ENCODE measurements at regions not wholly inside any gene's neighbourhood (a gene's known extent, or its start where the extent isn't known, plus 50 kb on each side); places are given as distances from the start of the nearest gene placed in this dataset.

DNA sequence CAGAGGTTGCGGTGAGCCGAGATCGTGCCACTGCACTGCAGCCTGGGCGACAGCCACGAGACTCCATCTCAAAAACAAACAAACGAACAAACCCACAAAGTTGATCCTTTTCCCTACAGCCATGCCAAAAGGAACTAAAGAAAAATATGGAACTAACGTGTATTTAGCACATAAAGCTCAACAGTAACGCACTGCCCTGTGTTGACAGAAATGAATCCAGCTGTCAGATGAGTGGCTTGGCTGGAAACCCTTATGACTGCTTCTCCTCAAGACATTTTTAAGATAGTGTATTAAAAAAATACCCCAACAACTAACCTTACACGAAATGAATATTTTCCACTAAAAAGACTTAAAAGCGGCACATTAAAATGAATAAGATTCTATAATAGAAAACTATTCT is 62.9 kb upstream of the TUBA3E start:
- Histone ChIP-seq H3K9me3 (ENCODE audit: insufficient read depth in 2 of 2, low read depth in 1 of 2, low read length in 1 of 2) (no peaks in the 10 kb centered on the region; a peak in 1 of 4 replicates), H3K79me1 (ENCODE audit: low read depth, low read length) (no peaks in the 10 kb centered on the region), H3K27me3 (replicated peaks in 1 of 4; ENCODE audit: control insufficient read depth in 3 of 4, extremely low read depth in 1 of 4, insufficient read depth in 3 of 4, low read length in 3 of 4) (no peaks in the 10 kb centered on the region), H3K79me2 (ENCODE audit: control insufficient read depth in 1 of 2, insufficient read depth in 2 of 2, low read length in 2 of 2) (no peaks in the 10 kb centered on the region), H4K20me1 (replicated peaks in 1 of 2; ENCODE audit: control insufficient read depth in 1 of 2, insufficient read depth in 2 of 2, low read length in 2 of 2) (no peaks in the 10 kb centered on the region), H3K23me2 (ENCODE audit: low read depth, low read length) (no peaks in the 10 kb centered on the region), H3K4me1 (replicated peaks in 1 of 4; ENCODE audit: control insufficient read depth in 3 of 4, insufficient read depth in 4 of 4, low read length in 3 of 4) (peaks cover 0 to 3% (median 0%) of the 10 kb centered on the region in 4 experiments; a peak in 1 of 7 replicates), H3K4me3 (ENCODE audit: extremely low read depth in 1 of 4, insufficient read depth in 2 of 4, low read depth in 3 of 4, low read length in 4 of 4) (no peak overlapping the region), H2AFZ (ENCODE audit: low read length) (no peak overlapping the region), H2BK120ac (replicated peaks; ENCODE audit: low read depth, low read length) (no peak overlapping the region), H3K27ac (ENCODE audit: low read depth, low read length) (no peak overlapping the region), H3K4me2 (ENCODE audit: insufficient read depth in 1 of 2, low read depth in 2 of 2, low read length in 2 of 2) (no peak overlapping the region), H3K36me3 (ENCODE audit: control insufficient read depth in 2 of 4, insufficient read depth in 4 of 4, low read length in 3 of 4) (no peaks in the 10 kb centered on the region), H4K5ac (ENCODE audit: insufficient read length, low read depth, low read length) (no peak overlapping the region), H3K14ac (ENCODE audit: insufficient read length) (no peak overlapping the region), H4K91ac (replicated peaks; ENCODE audit: insufficient read length, low read length) (no peak overlapping the region), H3K4ac (replicated peaks; ENCODE audit: insufficient read length, low read depth, low read length) (no peak overlapping the region), H3K9ac (replicated peaks in 1 of 4; ENCODE audit: extremely low read depth in 1 of 4, low read depth in 3 of 4, low read length in 3 of 4) (no peak overlapping the region), H2BK20ac (ENCODE audit: low read length) (no peak overlapping the region), H4K8ac (ENCODE audit: extremely low read depth, insufficient read depth, low read length) (no peak overlapping the region), H2BK15ac (ENCODE audit: low read length) (no peak overlapping the region), H3K18ac (ENCODE audit: extremely low read depth, low read length) (no peak overlapping the region), H2BK5ac (ENCODE audit: low read depth, low read length) (no peak overlapping the region), H2AK5ac (ENCODE audit: low read depth, low read length) (no peak overlapping the region), H3K23ac (ENCODE audit: insufficient read length) (no peak overlapping the region), H2BK12ac (ENCODE audit: low read depth, low read length) (no peak overlapping the region), H3K56ac (replicated peaks; ENCODE audit: insufficient read length, low read depth, low read length) (no peak overlapping the region)
- FAIRE-seq (no peak), DNase-seq (ENCODE audit: low read depth in 1 of 2, low spot score in 2 of 2) (no peak)
- TF ChIP-seq HDAC6 (IDR thresholded peaks at IDR 0.05; ENCODE audit: low read depth, low read length), result no peak
- no peak for TF ChIP-seq ZNF274 (IDR thresholded peaks at IDR 0.05; ENCODE audit: borderline replicate concordance, extremely low read depth, low read length)
- TF ChIP-seq, protein P1, sequence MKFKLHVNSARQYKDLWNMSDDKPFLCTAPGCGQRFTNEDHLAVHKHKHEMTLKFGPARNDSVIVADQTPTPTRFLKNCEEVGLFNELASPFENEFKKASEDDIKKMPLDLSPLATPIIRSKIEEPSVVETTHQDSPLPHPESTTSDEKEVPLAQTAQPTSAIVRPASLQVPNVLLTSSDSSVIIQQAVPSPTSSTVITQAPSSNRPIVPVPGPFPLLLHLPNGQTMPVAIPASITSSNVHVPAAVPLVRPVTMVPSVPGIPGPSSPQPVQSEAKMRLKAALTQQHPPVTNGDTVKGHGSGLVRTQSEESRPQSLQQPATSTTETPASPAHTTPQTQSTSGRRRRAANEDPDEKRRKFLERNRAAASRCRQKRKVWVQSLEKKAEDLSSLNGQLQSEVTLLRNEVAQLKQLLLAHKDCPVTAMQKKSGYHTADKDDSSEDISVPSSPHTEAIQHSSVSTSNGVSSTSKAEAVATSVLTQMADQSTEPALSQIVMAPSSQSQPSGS (IDR thresholded peaks at IDR 0.05; ENCODE audit: low read length), result no peak
- no peak for TF ChIP-seq KDM5A (IDR thresholded peaks at IDR 0.05; ENCODE audit: low read length)
- no peak for TF ChIP-seq SUZ12 (IDR thresholded peaks at IDR 0.05; ENCODE audit: low read length)
- TF ChIP-seq RAD21 (IDR thresholded peaks at IDR 0.05 in 1 of 2, conservative IDR thresholded peaks at IDR 0.05 in 1 of 2; ENCODE audit: low read depth in 2 of 2, low read length in 2 of 2), result no peak
- no peak for TF ChIP-seq TBP (IDR thresholded peaks at IDR 0.05; ENCODE audit: low read depth, low read length)
- CTCF ChIA-PET (ENCODE audit: partially characterized antibody), result no interaction called here
- 84% methylated on average over 10 of the region's 10 CpGs; no CpG with 5 or more reads in 1 of the 2 experiments for WGBS, 2 experiments (ENCODE audit: extremely low coverage in 1 of 2, insufficient coverage in 1 of 2, insufficient read length in 1 of 2, insufficient replicate concordance in 2 of 2, low coverage in 1 of 2, low lambda C conversion rate in 2 of 2, missing lambda C conversion rate in 1 of 2)
- POLR2A ChIA-PET (ENCODE audit: partially characterized antibody), result no interaction called here

All from H1 (cell line).